ENCODE measurements at regions not wholly inside any gene's neighbourhood (a gene's known extent, or its start where the extent isn't known, plus 50 kb on each side); places are given as distances from the start of the nearest gene placed in this dataset.

- Histone ChIP-seq H3K9me3 (no peaks in the 10 kb centered on the region), H3K27me3 (no peaks in the 10 kb centered on the region), H3K4me3 (no peak overlapping the region), H3K27ac (no peak overlapping the region), H3K4me1 (no peaks in the 10 kb centered on the region), H3K36me3 (no peaks in the 10 kb centered on the region)
- no peak for TF ChIP-seq CTCF (IDR thresholded peaks at IDR 0.05)
- DNase-seq (ENCODE audit: low spot score): no peak
Observed at GRCh38 chr7:85412912-85413311, 226.1 kb upstream of the SEMA3D start.

GRCh38 chr7:85407391-85407790 lies 220.5 kb upstream of the SEMA3D start:
- no peak for DNase-seq (ENCODE audit: low spot score)
- TF ChIP-seq CTCF (IDR thresholded peaks at IDR 0.05): no peak
- Histone ChIP-seq H3K27ac (no peak overlapping the region), H3K4me3 (no peak overlapping the region), H3K4me1 (no peaks in the 10 kb centered on the region), H3K27me3 (no peaks in the 10 kb centered on the region), H3K9me3 (no peaks in the 10 kb centered on the region), H3K36me3 (no peaks in the 10 kb centered on the region)

- TF ChIP-seq CTCF (IDR thresholded peaks at IDR 0.05): no peak
- DNase-seq (ENCODE audit: low spot score): no peak
- H3K9me3 ChIP-seq: no peaks in the 10 kb centered on the region
- H3K4me3 ChIP-seq: no peak overlapping the region
- no peaks in the 10 kb centered on the region for H3K4me1 ChIP-seq
- H3K27me3 ChIP-seq: no peaks in the 10 kb centered on the region
- H3K36me3 ChIP-seq: no peaks in the 10 kb centered on the region
- H3K27ac ChIP-seq: no peak overlapping the region
Observed at GRCh38 chr7:85405016-85405902, 218.4 kb upstream of the SEMA3D start.

- no peak for TF ChIP-seq CTCF (IDR thresholded peaks at IDR 0.05)
- H3K27me3 ChIP-seq: no peaks in the 10 kb centered on the region
- no peaks in the 10 kb centered on the region for H3K4me1 ChIP-seq
- H3K4me3 ChIP-seq: no peak overlapping the region
- no peak for DNase-seq (ENCODE audit: low spot score)
- H3K9me3 ChIP-seq: no peaks in the 10 kb centered on the region
- H3K27ac ChIP-seq: no peak overlapping the region
- H3K36me3 ChIP-seq: no peaks in the 10 kb centered on the region
Observed at GRCh38 chr7:85396676-85397075, 209.8 kb upstream of the SEMA3D start.

- Histone ChIP-seq H3K4me1 (no peaks in the 10 kb centered on the region), H3K4me3 (no peak overlapping the region), H3K9me3 (no peaks in the 10 kb centered on the region), H3K36me3 (no peaks in the 10 kb centered on the region), H3K27ac (no peak overlapping the region), H3K27me3 (no peaks in the 10 kb centered on the region)
- no peak for DNase-seq (ENCODE audit: low spot score)
- TF ChIP-seq CTCF (IDR thresholded peaks at IDR 0.05): no peak
Observed at GRCh38 chr7:85392789-85393188, 205.9 kb upstream of the SEMA3D start.

GRCh38 chr7:85392326-85392725 lies 205.5 kb upstream of the SEMA3D start:
- no peaks in the 10 kb centered on the region for H3K27me3 ChIP-seq
- no peaks in the 10 kb centered on the region for H3K9me3 ChIP-seq
- no peak overlapping the region for H3K4me3 ChIP-seq
- no peak overlapping the region for H3K27ac ChIP-seq
- DNase-seq (ENCODE audit: low spot score): no peak
- no peak for TF ChIP-seq CTCF (IDR thresholded peaks at IDR 0.05)
- H3K36me3 ChIP-seq: no peaks in the 10 kb centered on the region
- H3K4me1 ChIP-seq: no peaks in the 10 kb centered on the region
